Lower leg skin (tissue), 3 donors: ENCODE measurements at regions not wholly inside any gene's neighbourhood (a gene's known extent, or its start where the extent isn't known, plus 50 kb on each side); places are given as distances from the start of the nearest gene placed in this dataset.
"Not testable (repeated sequence)": the region's sequence is repeated elsewhere in the genome, so short reads cannot be mapped to it uniquely, and the experiment has no call there.

Experiments used
- CTCF ChIP-seq, 3 donors: fragments of 450-650 bp; IDR thresholded peaks; one replicate each; pipeline ENCODE4 v1.5.1; 2016; ENCODE audit warnings: antibody characterized with exemption in 3 of 3, mild to moderate bottlenecking in 3 of 3, moderate library complexity in 2 of 3
- POLR2A ChIP-seq, 2 donors: fragments of 450-650 bp; IDR thresholded peaks; one replicate each; pipeline ENCODE4 v1.6.1; 2016 to 2017; ENCODE audit warnings: antibody characterized with exemption in 2 of 2, mild to moderate bottlenecking in 1 of 2, moderate library complexity in 1 of 2

GRCh38 chrY:18855184-18855583 lies 81.6 kb upstream of the HSFY2 start:
- TF ChIP-seq CTCF, POLR2A (IDR thresholded peaks at IDR 0.05): not testable (repeated sequence)
